Erythroblast (primary cell): ENCODE measurements at regions not wholly inside any gene's neighbourhood (a gene's known extent, or its start where the extent isn't known, plus 50 kb on each side); places are given as distances from the start of the nearest gene placed in this dataset.

Source experiments
- GATA1 ChIP-seq: IDR thresholded peaks from 2 replicates; pipeline ENCODE4 v1.6.1; 2011; ENCODE audit warnings: low read depth, mild to moderate bottlenecking, control low read depth, low read length, moderate library complexity
- POLR2A ChIP-seq: IDR thresholded peaks from 2 replicates; pipeline ENCODE4 v1.6.1; 2011; ENCODE audit warnings: mild to moderate bottlenecking, low read length

GRCh38 chr5:153439130-153439529, 51.3 kb upstream of the GRIA1 start:
- TF ChIP-seq POLR2A (no peak), GATA1 (no peak)
